ENCODE measurements at regions not wholly inside any gene's neighbourhood (a gene's known extent, or its start where the extent isn't known, plus 50 kb on each side); places are given as distances from the start of the nearest gene placed in this dataset.
A peak's percentile ranks its signal among the peaks of the same experiment; 100 is the strongest.

DNA sequence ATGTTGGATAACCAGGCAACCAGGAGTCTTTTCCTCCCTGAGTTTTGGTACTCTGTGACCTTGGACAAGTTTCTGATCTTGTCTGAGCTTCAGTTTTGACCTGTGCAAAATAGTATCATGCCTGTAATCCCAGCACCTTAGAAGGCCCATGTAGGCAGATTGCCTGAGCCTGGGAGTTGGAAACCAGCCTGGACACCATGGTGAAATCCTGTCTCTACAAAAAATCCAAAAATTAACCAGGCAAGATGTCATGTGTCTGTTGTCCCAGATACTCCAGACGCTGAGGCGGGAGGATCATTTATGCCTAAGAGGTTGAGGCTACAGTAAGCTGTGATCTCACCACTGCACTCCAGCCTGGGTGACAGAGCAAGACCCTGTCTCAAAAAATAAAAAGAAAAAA, 114.8 kb downstream of the IL12A start:
- no peak overlapping the region for H3K27ac ChIP-seq (ENCODE audit: low read depth, low read length)
- H2AFZ ChIP-seq (ENCODE audit: low read length) = no peak overlapping the region
- H3K4me2 ChIP-seq (ENCODE audit: insufficient read depth, low read length) = no peak overlapping the region
- H3K36me3 ChIP-seq (ENCODE audit: insufficient read depth, low read length) = no peaks in the 10 kb centered on the region
- H3K4me3 ChIP-seq (ENCODE audit: insufficient read depth, low read length) = no peak overlapping the region
- TF ChIP-seq, protein P1, sequence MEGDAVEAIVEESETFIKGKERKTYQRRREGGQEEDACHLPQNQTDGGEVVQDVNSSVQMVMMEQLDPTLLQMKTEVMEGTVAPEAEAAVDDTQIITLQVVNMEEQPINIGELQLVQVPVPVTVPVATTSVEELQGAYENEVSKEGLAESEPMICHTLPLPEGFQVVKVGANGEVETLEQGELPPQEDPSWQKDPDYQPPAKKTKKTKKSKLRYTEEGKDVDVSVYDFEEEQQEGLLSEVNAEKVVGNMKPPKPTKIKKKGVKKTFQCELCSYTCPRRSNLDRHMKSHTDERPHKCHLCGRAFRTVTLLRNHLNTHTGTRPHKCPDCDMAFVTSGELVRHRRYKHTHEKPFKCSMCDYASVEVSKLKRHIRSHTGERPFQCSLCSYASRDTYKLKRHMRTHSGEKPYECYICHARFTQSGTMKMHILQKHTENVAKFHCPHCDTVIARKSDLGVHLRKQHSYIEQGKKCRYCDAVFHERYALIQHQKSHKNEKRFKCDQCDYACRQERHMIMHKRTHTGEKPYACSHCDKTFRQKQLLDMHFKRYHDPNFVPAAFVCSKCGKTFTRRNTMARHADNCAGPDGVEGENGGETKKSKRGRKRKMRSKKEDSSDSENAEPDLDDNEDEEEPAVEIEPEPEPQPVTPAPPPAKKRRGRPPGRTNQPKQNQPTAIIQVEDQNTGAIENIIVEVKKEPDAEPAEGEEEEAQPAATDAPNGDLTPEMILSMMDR (IDR thresholded peaks at IDR 0.05; ENCODE audit: extremely low read depth, low read depth, low read length) = no peak
- no peaks in the 10 kb centered on the region for H3K27me3 ChIP-seq (ENCODE audit: insufficient read depth, low read length)
- no peaks in the 10 kb centered on the region for H3K79me2 ChIP-seq (ENCODE audit: insufficient read depth, low read length)
- no peaks in the 10 kb centered on the region for H3K9me3 ChIP-seq (ENCODE audit: low read depth, low read length)
- H4K20me1 ChIP-seq (ENCODE audit: insufficient read depth, low read length) = no peaks in the 10 kb centered on the region
- H3K4me1 ChIP-seq (ENCODE audit: insufficient read depth, low read length) = no peaks in the 10 kb centered on the region
- DNase-seq (ENCODE audit: insufficient read length, low spot score, missing footprints) = no peak

DNA sequence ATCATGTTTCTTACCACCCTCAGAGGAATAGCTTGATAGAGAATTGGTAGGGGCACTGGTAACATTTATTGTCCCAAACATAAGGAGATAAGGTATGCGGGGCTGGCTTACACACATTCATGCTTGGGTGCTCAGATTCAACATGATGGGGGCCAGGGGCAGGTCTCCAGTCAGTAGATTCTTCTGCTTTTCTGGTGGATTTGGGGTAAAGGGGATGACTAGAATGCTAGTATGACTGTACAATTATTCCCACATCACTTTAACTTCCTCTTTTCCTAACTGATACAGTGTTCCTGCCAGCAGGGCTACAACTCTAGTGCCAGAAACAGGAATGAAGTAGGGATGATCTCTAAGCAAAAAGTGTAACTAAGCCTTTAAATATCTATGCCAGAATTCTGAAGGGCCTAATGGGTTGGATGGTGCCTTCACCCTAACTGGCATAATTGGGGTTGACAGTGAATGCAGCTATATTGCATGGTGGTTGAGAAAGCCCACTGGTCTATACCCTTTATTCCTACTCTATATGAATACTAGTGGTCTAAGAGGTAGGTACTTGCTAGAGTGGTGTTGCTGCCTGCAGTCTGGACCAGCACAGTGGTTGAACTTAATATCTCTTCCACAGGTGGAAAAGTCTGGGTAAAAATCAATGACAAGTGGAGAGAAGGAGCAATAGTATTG, 117.4 kb downstream of the IL12A start:
- H4K20me1 ChIP-seq (ENCODE audit: insufficient read depth, low read length) = no peaks in the 10 kb centered on the region
- no peaks in the 10 kb centered on the region for H3K9me3 ChIP-seq (ENCODE audit: low read depth, low read length)
- H3K79me2 ChIP-seq (ENCODE audit: insufficient read depth, low read length) = no peaks in the 10 kb centered on the region
- no peak overlapping the region for H3K27ac ChIP-seq (ENCODE audit: low read depth, low read length)
- no peak overlapping the region for H3K4me3 ChIP-seq (ENCODE audit: insufficient read depth, low read length)
- no peaks in the 10 kb centered on the region for H3K36me3 ChIP-seq (ENCODE audit: insufficient read depth, low read length)
- no peaks in the 10 kb centered on the region for H3K4me1 ChIP-seq (ENCODE audit: insufficient read depth, low read length)
- no peak for DNase-seq (ENCODE audit: insufficient read length, low spot score, missing footprints)
- no peaks in the 10 kb centered on the region for H3K27me3 ChIP-seq (ENCODE audit: insufficient read depth, low read length)
- TF ChIP-seq, protein P1 (IDR thresholded peaks at IDR 0.05; ENCODE audit: extremely low read depth, low read depth, low read length) = no peak
- no peak overlapping the region for H2AFZ ChIP-seq (ENCODE audit: low read length)
- H3K4me2 ChIP-seq (ENCODE audit: insufficient read depth, low read length) = no peak overlapping the region

DNA sequence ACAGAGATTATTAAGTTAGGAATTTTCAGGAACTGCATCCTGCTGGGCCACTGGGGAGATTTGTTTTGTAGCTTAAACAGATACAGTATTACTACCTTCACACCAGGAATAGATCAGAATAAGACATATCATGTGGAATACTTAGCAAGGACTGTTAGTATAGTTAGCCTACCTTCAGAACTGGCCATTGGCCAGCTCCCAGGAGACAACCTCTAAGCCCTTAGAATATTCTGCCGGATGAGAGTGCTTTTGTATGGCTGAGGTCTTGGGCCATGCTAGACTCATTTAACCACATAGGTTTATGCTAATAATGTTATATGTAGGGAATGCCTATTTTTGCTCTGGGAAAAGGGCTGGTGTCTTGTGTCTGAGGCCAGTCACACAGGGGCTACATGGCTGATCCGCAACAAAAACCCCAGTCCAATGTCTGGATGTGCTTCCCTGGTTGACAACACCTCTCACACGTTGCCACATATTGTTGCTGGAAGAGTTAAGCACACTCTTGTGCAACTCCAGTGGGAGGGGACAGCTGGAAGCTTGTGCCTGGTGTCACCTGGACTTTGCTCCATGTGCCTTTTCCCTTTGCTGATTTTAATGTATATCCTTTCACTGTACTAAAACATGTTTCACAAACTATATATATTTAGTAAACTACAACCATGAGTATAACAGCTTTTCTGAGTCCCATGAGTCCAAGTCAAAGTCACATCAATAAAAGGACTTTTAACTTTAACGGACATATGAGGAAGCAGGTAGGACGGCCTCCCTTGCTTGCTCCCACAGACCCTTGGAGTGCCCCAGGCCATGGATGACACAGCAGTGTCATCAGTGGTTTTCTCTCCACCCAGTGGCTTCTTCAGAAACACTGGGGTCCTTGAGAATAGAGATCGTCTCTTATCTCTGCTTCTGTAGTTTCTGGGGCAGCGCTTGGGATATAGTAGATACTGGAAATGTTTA, 118.0 kb upstream of the C3orf80 start:
- Histone ChIP-seq H3K4me1 (ENCODE audit: insufficient read depth, low read length) (peaks cover under 1% of the 10 kb centered on the region), H3K79me2 (ENCODE audit: insufficient read depth, low read length) (no peaks in the 10 kb centered on the region), H3K9me3 (ENCODE audit: low read depth, low read length) (no peaks in the 10 kb centered on the region), H3K36me3 (ENCODE audit: insufficient read depth, low read length) (no peaks in the 10 kb centered on the region), H3K4me2 (ENCODE audit: insufficient read depth, low read length) (no peak overlapping the region), H3K4me3 (ENCODE audit: insufficient read depth, low read length) (no peak overlapping the region), H4K20me1 (ENCODE audit: insufficient read depth, low read length) (no peaks in the 10 kb centered on the region), H3K27me3 (ENCODE audit: insufficient read depth, low read length) (no peaks in the 10 kb centered on the region), H3K27ac (ENCODE audit: low read depth, low read length) (no peak overlapping the region), H2AFZ (ENCODE audit: low read length) (no peak overlapping the region)
- TF ChIP-seq, protein P1 (IDR thresholded peaks at IDR 0.05; ENCODE audit: extremely low read depth, low read depth, low read length) = no peak
- no peak for DNase-seq (ENCODE audit: insufficient read length, low spot score, missing footprints)

DNA sequence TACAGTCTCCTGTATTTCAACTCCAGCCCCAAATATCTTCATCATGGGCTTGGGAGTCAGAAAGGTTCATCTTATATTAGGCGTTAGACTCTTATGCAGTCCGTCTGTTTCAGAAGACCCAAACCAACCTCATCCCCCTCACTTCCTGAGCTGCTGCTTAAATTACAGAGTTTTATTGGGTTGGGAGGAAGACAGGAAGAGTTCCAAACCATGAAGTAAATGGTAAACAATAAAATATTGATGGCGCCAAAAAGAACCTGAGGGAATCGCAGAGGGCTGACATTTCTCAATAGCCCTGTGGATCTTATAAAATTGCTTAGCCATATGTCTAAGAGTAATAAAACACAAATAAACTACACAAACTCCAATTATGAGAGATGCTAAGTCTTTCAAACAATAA, 116.9 kb upstream of the C3orf80 start:
- peaks cover 6% of the 10 kb centered on the region for H3K4me1 ChIP-seq (ENCODE audit: insufficient read depth, low read length)
- no peaks in the 10 kb centered on the region for H3K79me2 ChIP-seq (ENCODE audit: insufficient read depth, low read length)
- DNase-seq (ENCODE audit: insufficient read length, low spot score, missing footprints) = no peak
- no peaks in the 10 kb centered on the region for H4K20me1 ChIP-seq (ENCODE audit: insufficient read depth, low read length)
- H3K4me3 ChIP-seq (ENCODE audit: insufficient read depth, low read length) = no peak overlapping the region
- H3K27ac ChIP-seq (ENCODE audit: low read depth, low read length) = no peak overlapping the region
- H2AFZ ChIP-seq (ENCODE audit: low read length) = peak overlapping the region; percentile 17
- no peaks in the 10 kb centered on the region for H3K27me3 ChIP-seq (ENCODE audit: insufficient read depth, low read length)
- H3K4me2 ChIP-seq (ENCODE audit: insufficient read depth, low read length) = no peak overlapping the region
- no peaks in the 10 kb centered on the region for H3K36me3 ChIP-seq (ENCODE audit: insufficient read depth, low read length)
- H3K9me3 ChIP-seq (ENCODE audit: low read depth, low read length) = no peaks in the 10 kb centered on the region
- TF ChIP-seq, protein P1 (IDR thresholded peaks at IDR 0.05; ENCODE audit: extremely low read depth, low read depth, low read length) = no peak

All from osteoblast (primary cell).